Erythroblast (primary cell): ENCODE measurements at regions not wholly inside any gene's neighbourhood (a gene's known extent, or its start where the extent isn't known, plus 50 kb on each side); places are given as distances from the start of the nearest gene placed in this dataset.

Experiments used
- DNase-seq, 2 experiments: peaks; one replicate each; lab custom pipeline; 2025; lab: John Stamatoyannopoulos, UW
- GATA1 ChIP-seq: IDR thresholded peaks from 2 replicates; pipeline ENCODE4 v1.6.1; 2011; ENCODE audit warnings: low read depth, mild to moderate bottlenecking, control low read depth, low read length, moderate library complexity
- POLR2A ChIP-seq: IDR thresholded peaks from 2 replicates; pipeline ENCODE4 v1.6.1; 2011; ENCODE audit warnings: mild to moderate bottlenecking, low read length

DNA sequence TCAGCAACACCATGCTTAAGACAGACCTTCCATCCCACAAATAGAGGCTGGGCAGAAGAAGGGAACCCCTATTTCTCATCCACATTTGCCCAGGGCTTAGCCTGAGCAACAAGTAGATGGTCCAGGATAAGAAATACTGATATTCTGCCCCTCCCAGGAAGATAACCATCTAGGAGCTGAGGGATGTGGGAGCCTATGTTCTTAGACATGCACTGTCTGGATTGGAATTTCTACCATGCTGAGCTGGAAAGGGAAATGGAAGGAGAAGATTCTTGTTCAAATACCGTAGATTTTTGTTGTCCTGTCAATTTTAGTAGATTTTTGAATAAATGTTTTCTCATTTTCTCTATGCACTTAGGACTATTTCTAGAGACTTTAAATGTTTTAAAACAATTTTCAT, 450.7 kb upstream of the SEMA6D start:
- no peak for DNase-seq
- TF ChIP-seq GATA1 (no peak), POLR2A (no peak)

DNA sequence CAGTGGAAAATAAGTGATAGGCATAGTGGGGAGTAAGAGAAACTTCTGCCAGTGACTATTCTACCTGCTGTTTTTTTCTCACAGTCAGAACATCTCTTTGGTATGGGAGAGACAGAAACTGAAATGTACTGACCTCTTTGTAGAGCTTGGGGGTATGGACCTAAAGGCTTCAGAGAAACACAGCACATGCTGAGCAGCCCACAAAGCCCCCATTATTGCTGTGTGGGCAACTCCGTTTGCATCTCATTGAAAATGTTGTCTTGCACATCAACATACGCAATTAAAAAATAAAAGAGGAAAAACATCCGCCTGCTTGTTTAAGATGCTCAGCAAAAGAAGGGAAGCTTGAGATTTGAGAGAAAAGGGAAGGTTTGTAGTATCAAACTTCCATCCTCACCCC, 443.4 kb upstream of the SEMA6D start:
- TF ChIP-seq POLR2A (no peak), GATA1 (no peak)
- no peak for DNase-seq

GRCh38 chr15:47283246-47283645, 434.1 kb upstream of the SEMA6D start:
- no peak for DNase-seq
- TF ChIP-seq GATA1 (no peak), POLR2A (no peak)

DNA sequence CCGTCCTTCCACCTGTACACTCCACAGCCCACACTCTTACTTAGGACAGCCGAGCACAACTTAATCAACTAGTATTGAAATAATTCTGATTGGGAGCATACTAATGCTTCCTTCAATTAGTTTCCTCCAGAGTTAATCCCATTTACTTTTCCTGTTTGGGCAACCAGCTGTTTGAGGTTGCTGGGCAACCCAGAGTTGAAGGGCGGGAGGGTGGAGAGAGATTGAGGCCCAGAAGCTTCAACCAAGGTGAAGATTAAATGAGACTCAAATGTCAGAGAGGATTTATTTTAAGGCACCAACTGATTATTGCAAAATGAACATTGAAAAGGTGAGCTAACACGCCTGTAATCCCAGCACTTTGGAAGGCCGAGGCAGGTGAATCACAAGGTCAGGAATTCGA, 428.5 kb upstream of the SEMA6D start:
- no peak for DNase-seq

DNA sequence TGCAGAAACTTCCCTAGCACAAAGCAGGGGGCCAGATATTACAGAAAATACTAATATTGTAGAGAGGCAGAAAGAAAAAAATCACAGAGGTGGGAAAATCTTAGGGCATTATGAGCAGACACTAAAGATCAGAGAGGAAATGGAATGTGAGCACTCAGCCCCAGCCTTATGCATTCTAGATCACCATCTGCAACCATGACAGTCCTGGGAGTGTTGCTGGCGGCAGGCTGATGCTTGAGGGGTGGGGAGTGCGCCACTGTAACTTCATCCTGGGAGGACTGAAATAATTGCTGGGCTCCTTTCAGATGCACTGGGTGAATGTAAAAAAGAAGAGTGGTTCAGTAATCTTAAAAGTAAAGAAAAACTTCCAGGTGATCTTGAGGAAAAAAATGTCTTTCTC, 427.6 kb upstream of the SEMA6D start:
- no peak for TF ChIP-seq GATA1
- no peak for TF ChIP-seq POLR2A
- DNase-seq, result no peak

More for the DNA sequence above, 428.5 kb upstream of the SEMA6D start:
- TF ChIP-seq POLR2A (no peak), GATA1 (no peak)

DNA sequence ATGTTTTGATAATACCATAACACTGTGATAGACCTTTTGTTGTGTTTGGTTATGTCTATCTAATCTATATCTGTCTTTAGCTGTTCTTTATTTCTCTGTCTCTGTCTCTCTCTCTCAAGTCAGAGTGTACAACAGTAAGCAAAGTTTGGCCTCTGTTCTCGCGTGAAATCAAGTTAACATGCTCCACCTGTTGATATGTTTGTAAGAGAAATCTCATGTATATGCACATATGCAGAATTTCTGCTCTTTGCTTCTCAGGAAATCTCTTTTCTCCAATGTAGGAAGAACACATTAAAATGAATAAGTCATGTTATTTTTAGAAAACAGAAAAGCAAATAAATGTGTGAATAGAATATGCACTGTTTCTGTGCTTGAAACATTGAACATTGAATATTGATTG, 425.5 kb upstream of the SEMA6D start:
- TF ChIP-seq POLR2A (no peak), GATA1 (no peak)
- no peak for DNase-seq

- no peak for DNase-seq
- TF ChIP-seq POLR2A (no peak), GATA1 (no peak)
Measured at GRCh38 chr15:47292638-47293190, 424.6 kb upstream of the SEMA6D start.

GRCh38 chr15:47293466-47294162, 423.7 kb upstream of the SEMA6D start:
- TF ChIP-seq POLR2A (no peak), GATA1 (no peak)
- no peak for DNase-seq

DNA sequence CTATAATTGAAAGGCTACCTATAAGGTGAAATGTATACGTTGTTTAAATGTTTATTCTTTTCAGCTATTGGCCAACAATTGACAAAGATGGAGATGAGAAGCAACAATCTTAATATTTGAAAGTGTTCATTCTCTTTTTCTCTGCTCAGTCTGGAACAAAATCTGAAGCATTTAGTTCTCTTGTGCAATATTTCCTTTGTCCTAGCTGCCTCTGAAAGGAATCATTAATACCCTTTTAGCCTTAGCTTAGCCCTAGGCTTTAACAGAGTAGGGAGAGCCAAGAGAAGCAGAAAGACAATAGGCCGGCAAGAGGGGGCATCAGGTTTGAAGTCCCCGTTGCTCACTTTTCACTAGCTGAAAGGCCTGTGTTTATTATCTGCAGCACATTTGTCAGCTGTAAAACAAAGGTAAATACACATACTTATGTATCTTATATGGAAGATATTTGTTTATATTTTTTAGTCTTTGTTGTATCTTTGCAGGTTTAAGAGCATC, 422.5 kb upstream of the SEMA6D start:
- DNase-seq, result no peak
- TF ChIP-seq GATA1 (no peak), POLR2A (no peak)

- TF ChIP-seq POLR2A, result no peak
- no peak for TF ChIP-seq GATA1
- no peak for DNase-seq
Measured at GRCh38 chr15:47296881-47297280, 420.4 kb upstream of the SEMA6D start.

GRCh38 chr15:47299846-47300434, 417.4 kb upstream of the SEMA6D start:
- TF ChIP-seq GATA1 (no peak), POLR2A (no peak)
- no peak for DNase-seq

DNA sequence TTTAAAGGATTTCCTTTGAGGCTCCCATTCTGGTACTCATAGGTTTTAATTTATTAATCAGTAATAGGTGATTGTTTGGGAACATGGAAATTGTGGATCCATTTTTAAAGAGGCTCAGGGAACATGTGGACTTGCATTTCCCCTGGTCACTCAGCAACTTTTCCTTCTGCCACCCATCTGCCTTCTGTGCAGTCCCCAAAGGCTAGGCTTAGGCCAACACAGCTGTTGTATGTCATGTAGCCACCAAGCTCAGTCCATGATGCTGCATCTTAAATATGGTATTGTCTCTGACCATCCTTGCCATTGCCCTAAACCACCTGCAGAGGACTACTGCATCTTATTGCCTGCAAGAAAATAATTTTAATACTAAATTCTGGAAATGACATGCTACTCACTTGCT, 416.7 kb upstream of the SEMA6D start:
- TF ChIP-seq POLR2A (no peak), GATA1 (no peak)

DNA sequence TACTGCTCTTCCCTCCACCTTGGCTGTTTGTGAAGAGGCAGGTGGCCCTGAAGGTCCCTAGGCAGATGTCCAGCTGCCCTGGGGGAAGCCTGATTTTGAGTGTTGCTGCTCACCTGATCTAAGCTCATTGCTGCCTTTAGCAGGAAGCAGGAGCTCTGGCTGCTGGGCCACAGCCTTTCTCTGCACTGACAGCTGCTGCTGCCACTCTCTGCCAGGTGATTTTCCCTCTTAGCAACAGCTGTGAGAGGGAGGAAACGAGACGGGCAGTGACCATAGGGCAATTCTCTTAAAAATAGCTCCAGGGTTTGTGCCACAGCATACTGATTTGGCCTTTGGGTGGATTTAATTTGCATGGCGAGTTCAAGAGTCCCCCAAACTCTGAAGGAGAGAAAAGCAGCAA, 415.8 kb upstream of the SEMA6D start:
- no peak for TF ChIP-seq POLR2A
- no peak for TF ChIP-seq GATA1
- no peak for DNase-seq

More for the DNA sequence above, 416.7 kb upstream of the SEMA6D start:
- no peak for DNase-seq

- TF ChIP-seq POLR2A (no peak), GATA1 (no peak)
- DNase-seq, result no peak
Measured at GRCh38 chr15:47304656-47305055, 412.6 kb upstream of the SEMA6D start.
